ENCODE measurements at regions not wholly inside any gene's neighbourhood (a gene's known extent, or its start where the extent isn't known, plus 50 kb on each side); places are given as distances from the start of the nearest gene placed in this dataset.
"Not testable (repeated sequence)": the region's sequence is repeated elsewhere in the genome, so short reads cannot be mapped to it uniquely, and the experiment has no call there.

DNA sequence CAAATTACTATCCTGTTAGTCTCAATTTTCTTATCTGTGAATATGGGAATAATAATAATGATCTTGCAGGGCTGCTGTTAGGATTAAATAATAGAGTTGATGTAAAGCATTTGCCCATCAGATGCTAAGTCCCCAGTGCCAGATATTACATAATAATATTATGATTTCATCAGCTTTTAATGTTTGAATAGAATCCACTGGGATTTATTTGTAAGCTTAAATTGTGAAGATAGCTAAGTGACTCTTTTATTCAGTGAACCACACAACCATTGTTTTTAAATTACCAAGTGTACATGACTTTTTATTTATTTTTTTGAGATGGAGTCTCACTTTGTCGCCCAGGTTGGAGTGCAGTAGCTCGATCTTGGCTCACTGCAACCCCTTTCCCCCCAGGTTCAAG is 510.3 kb upstream of the DPP6 start:
- no peak for ATAC-seq

- ATAC-seq = no peak
These were observed 509.0 kb upstream of the DPP6 start for GRCh38 chr7:153543232-153543631.

DNA sequence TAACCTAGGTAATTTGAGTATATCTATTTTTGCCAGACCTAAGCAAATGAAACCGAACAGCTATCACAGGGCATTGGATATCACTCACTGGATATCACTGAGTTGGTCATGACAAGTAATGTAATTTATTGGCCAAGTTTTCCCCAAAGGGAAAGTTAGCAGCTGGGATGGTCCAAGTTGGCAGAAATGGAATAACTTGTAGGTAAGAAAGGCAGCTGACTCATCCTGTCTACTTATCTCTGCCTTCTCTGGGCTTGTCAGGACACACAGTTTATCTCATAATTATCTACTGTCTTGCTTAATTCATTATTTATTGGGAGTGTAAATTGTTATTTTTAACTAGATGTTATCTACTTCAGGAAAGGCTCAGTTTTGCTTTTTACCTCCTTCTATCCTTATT is 502.0 kb upstream of the DPP6 start:
- no peak for ATAC-seq

DNA sequence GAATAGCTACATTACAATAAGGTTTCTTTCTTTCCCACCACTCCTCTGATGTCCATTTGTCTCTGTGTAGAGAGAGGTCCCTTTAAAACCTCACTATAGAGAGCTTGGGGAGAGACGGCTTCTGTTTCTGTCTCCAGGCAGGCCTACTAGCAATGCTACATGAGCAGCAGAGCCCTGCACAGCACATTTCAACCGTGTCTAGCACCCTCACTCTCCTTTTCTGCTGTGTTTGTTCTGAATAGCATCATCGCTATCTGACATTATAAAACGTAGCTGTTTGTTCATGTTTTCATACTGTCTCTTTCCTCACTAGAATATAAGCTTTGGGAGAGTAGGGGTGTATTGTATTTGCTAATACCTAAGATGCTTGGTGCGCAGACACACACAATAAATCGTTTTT is 487.8 kb upstream of the DPP6 start:
- no peak for ATAC-seq

GRCh38 chr7:153566324-153566723 is 485.9 kb upstream of the DPP6 start:
- ATAC-seq = no peak

DNA sequence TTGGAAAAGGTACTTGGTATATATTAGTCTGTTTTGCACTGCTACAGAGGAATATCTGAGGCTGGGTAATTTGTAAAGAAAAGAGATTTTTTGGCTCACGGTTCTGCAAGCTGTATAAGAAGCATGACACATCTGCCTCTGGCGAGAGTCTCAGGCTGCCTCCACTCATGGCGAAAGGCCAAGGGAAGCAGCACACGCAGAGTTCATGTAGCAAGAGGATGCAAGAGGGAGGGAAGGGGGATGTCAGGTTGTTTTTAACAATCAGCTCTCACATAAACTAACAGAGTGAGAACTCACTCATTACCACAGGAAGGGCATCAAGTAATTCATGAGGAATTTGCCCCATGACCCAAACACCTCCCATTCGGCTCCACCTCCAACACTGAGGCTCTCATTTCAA is 484.8 kb upstream of the DPP6 start:
- no peak for ATAC-seq

DNA sequence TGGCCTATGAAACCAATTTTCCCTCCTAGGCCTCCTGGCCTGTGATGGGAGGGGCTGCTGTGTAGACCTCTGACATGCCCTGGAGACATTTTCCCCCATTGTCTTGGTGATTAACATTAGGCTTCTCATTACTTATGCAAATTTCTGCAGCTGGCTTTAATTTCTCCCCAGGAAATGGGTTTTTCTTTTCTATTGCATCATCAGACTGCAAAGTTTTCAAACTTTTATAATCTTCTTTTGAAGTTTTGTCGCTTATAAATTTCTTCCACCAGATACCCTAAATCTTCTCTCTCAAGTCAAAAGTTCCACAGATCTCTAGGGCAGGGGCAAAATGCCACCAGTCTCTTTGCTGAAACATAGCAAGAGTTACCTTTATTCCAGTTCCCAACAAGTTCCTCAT is 482.7 kb upstream of the DPP6 start:
- not testable (repeated sequence) for ATAC-seq

DNA sequence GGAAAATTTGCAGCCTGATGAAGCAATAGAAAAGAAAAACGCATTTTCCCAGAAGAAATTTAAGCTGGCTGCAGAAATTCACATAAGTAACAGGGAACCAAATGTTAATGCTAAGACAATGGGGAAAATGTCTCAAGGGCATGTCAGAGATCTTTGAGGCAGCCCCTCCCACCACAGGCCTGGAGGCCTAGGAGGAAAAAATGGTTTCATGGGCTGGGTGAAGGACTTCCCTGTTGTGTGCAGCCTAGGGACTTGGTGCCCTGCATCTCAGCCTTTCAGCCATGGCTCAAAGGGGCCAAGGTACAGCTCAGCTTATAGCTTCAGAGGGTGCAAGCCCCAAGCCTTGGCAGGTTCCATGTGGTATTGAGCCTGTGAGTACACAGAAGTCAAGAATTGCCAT is 476.1 kb upstream of the DPP6 start:
- ATAC-seq = no peak

- no peak for ATAC-seq
These were observed 470.8 kb upstream of the DPP6 start for GRCh38 chr7:153581419-153581818.

GRCh38 chr7:153584132-153584531 is 468.1 kb upstream of the DPP6 start:
- ATAC-seq = no peak

- no peak for ATAC-seq
These were observed 463.6 kb upstream of the DPP6 start for GRCh38 chr7:153588586-153588985.

GRCh38 chr7:153590136-153590535 is 462.1 kb upstream of the DPP6 start:
- ATAC-seq = no peak

- ATAC-seq = no peak
These were observed 461.6 kb upstream of the DPP6 start for GRCh38 chr7:153590571-153590970.

DNA sequence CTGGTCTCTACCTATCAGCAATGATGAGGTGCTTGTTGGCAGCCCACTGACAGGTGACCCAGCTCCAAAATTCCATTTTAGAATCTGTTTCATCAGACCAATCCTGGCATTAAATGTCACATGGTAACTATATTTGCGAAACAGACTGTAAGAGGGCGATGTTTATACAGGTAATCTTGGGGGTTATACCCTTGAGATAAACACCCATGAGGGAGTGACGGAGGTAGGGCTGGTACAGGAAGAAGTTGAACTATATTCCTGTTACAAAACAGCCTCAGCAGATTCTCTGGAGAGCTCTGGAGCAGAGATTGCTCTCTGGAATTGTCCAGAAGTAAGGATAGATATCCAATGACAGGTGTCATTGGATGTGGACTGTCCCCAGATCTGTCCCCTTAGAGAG is 444.8 kb upstream of the DPP6 start:
- no peak for ATAC-seq

- ATAC-seq = no peak
These were observed 435.4 kb upstream of the DPP6 start for GRCh38 chr7:153616711-153617325.

DNA sequence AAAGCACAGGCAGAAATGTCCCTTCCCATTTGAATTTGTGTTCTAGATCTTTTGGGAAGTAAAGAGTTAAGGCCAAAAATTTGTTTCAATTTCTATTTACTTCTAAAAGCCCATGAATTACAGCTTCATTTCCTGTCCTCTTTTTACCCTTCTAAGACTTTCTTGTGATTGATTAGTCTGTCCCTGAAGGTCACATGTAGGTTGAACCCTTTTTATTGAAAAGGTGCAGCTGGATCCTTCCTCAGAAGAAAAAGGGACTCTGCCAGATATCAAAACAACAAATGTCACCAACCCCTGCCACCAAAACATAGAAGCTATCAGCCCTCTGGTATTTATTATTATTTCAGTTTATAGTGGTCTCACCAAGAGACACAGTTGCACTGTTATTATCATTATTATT is 424.9 kb upstream of the DPP6 start:
- ATAC-seq = no peak

DNA sequence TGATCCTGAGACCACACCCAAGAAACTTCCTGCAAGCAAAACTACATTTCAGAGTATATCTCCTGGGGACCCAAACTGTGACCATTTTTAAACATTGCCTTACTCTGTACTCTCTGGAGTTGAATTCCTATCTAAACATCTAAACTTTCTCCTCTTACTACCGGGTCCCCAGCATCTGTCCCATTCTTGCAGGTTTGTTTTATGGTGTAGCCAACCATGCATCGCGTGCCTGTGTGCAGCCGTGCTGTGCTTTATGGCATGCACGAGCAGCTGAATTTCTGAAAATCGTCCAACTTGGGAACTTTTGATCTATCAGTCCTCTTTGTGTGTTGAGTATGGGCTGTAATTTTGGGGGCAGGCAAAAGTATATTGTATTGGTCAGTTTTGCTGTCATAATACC is 423.8 kb upstream of the DPP6 start:
- no peak for ATAC-seq

GRCh38 chr7:153628825-153629224 is 423.4 kb upstream of the DPP6 start:
- ATAC-seq = no peak

DNA sequence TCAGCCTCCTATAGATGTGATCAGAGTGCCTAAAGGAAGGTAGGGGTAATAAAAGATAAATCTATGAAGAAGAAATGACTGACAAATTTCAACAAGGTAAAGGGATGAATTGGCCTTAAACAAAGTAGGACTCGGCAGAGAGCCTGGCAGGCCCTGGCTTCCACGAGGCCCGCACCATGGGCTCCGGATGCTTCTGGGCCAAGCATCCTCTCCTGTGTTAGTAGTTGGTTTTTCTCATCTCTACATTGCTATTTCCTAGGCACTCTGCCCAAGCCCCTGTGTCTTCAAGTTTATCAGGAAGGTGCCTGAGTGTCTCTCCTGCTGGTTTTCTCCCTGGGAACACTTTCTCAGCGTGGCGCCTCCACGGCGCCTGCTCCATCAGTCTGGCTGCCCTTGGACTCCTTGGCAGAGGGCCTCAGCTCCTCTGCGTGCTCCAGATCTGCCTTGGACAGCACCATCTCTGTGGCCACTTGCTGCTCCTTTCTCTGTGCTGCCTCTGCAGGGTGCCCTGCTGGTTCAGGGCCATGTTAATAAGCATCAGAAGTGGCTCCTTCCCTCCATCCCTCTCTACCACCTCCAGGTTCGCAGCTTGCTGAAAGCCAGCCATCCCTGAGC is 413.3 kb upstream of the DPP6 start:
- no peak for ATAC-seq

GRCh38 chr7:153640586-153640985 is 411.6 kb upstream of the DPP6 start:
- ATAC-seq = no peak

DNA sequence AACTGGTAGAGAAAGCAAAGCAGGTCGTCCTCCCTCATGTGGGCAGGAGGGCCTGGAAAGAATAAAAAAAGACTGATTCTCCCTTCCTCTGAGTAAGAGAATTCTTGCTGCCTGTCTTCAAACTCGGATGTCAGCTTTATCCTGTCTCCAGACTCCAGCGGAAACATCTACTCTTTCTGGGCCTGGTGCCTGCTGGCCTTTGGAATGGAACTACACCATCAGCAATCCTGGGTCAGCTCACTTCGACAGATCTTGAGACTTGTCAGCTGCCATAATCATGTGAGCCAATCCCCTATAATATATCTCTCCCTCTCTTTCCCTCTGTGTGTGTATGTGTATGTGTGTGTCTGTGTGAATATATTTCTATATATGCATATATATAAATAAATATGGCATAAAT is 411.0 kb upstream of the DPP6 start:
- ATAC-seq = no peak

- no peak for ATAC-seq
These were observed 409.2 kb upstream of the DPP6 start for GRCh38 chr7:153642989-153643388.

DNA sequence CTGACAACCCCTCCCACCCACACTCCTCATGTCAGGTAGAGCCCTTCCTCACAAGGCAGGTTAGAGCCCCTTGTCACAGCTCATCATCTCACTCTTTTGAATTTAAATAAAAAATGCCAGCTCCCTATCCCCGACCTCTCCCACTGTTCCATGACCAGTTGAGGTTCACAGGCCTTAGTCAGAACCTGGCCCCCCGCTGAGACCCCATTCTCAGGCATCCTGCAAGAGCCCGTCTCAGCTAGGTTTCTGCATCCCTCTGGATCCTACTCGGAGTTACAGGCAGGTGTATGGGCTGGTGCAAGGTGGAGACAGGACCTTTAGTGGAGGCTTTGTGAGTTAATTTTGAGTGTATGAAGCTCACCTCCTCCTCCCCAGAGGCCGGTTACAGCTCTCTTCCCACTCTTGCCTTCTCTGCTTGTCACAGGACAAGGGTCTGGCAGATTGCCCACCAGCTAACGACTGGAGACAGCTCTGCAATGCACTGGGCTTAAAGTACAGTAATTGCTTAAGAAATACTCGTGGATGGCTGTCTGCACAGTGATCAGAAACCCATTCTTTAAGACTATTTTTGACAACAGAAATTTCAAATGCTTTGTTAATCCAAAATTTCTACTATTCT is 394.9 kb upstream of the DPP6 start:
- ATAC-seq = no peak

GRCh38 chr7:153675131-153675530 is 377.1 kb upstream of the DPP6 start:
- no peak for ATAC-seq

- ATAC-seq = no peak
These were observed 369.6 kb upstream of the DPP6 start for GRCh38 chr7:153682628-153683027.

All from esophagus mucosa (tissue), 1 donor.